ENCODE measurements at regions not wholly inside any gene's neighbourhood (a gene's known extent, or its start where the extent isn't known, plus 50 kb on each side); places are given as distances from the start of the nearest gene placed in this dataset.

- Histone ChIP-seq H3K4me1 (ENCODE audit: insufficient read depth, low read length, poor library complexity, severe bottlenecking) (no peaks in the 10 kb centered on the region), H3K27me3 (replicated peaks; ENCODE audit: insufficient read depth, low read depth, low read length, poor library complexity) (peaks cover 15% of the 10 kb centered on the region), H3K27ac (ENCODE audit: low read depth, low read length, poor library complexity, severe bottlenecking) (no peak overlapping the region), H3K4me3 (ENCODE audit: low read depth, low read length, poor library complexity, severe bottlenecking) (no peak overlapping the region), H3K9me3 (ENCODE audit: low read depth, low read length, poor library complexity, severe bottlenecking) (no peaks in the 10 kb centered on the region), H3K36me3 (ENCODE audit: insufficient read depth, low read length, poor library complexity, severe bottlenecking) (no peaks in the 10 kb centered on the region)
- no TSS peak for BruUV-seq (replicated peaks)
- CTCF ChIA-PET = no interaction called here
- no peak for DNase-seq (ENCODE audit: low spot score)
- intact Hi-C loops (cut with micrococcal nuclease; ENCODE audit: unreplicated experiment) = no loop called here
- POLR2A ChIA-PET (ENCODE audit: low non-redundant PET) = no interaction called here
- TF ChIP-seq CTCF (conservative IDR thresholded peaks at IDR 0.05; ENCODE audit: low read depth, low read length) (no peak), EZH2 (IDR thresholded peaks at IDR 0.05; ENCODE audit: borderline replicate concordance, low read depth, low read length, poor library complexity, severe bottlenecking) (no peak)
These were observed 330.1 kb downstream of the ENC1 start for GRCh38 chr5:74310386-74310785.

- no peak overlapping the region for H3K27ac ChIP-seq (ENCODE audit: low read depth, low read length, poor library complexity, severe bottlenecking)
- CTCF ChIA-PET = no interaction called here
- H3K9me3 ChIP-seq (ENCODE audit: low read depth, low read length, poor library complexity, severe bottlenecking) = no peaks in the 10 kb centered on the region
- H3K4me1 ChIP-seq (ENCODE audit: insufficient read depth, low read length, poor library complexity, severe bottlenecking) = no peaks in the 10 kb centered on the region
- BruUV-seq (replicated peaks) = no TSS peak
- no peak overlapping the region for H3K4me3 ChIP-seq (ENCODE audit: low read depth, low read length, poor library complexity, severe bottlenecking)
- no peak for DNase-seq (ENCODE audit: low spot score)
- H3K27me3 ChIP-seq (replicated peaks; ENCODE audit: insufficient read depth, low read depth, low read length, poor library complexity) = peaks cover 19% of the 10 kb centered on the region
- intact Hi-C loops (cut with micrococcal nuclease; ENCODE audit: unreplicated experiment) = no loop called here
- H3K36me3 ChIP-seq (ENCODE audit: insufficient read depth, low read length, poor library complexity, severe bottlenecking) = no peaks in the 10 kb centered on the region
- TF ChIP-seq CTCF (conservative IDR thresholded peaks at IDR 0.05; ENCODE audit: low read depth, low read length) (no peak), EZH2 (IDR thresholded peaks at IDR 0.05; ENCODE audit: borderline replicate concordance, low read depth, low read length, poor library complexity, severe bottlenecking) (no peak)
- POLR2A ChIA-PET (ENCODE audit: low non-redundant PET) = no interaction called here
These were observed 331.5 kb downstream of the ENC1 start for GRCh38 chr5:74309050-74309449.

- no peak overlapping the region for H3K4me3 ChIP-seq (ENCODE audit: low read depth, low read length, poor library complexity, severe bottlenecking)
- H3K27ac ChIP-seq (ENCODE audit: low read depth, low read length, poor library complexity, severe bottlenecking) = no peak overlapping the region
- BruUV-seq (replicated peaks) = no TSS peak
- no peak for DNase-seq (ENCODE audit: low spot score)
- POLR2A ChIA-PET (ENCODE audit: low non-redundant PET) = no interaction called here
- H3K4me1 ChIP-seq (ENCODE audit: insufficient read depth, low read length, poor library complexity, severe bottlenecking) = no peaks in the 10 kb centered on the region
- no peaks in the 10 kb centered on the region for H3K9me3 ChIP-seq (ENCODE audit: low read depth, low read length, poor library complexity, severe bottlenecking)
- no peak for TF ChIP-seq EZH2 (IDR thresholded peaks at IDR 0.05; ENCODE audit: borderline replicate concordance, low read depth, low read length, poor library complexity, severe bottlenecking)
- TF ChIP-seq CTCF (conservative IDR thresholded peaks at IDR 0.05; ENCODE audit: low read depth, low read length) = no peak
- H3K27me3 ChIP-seq (replicated peaks; ENCODE audit: insufficient read depth, low read depth, low read length, poor library complexity) = peaks cover 20% of the 10 kb centered on the region
- CTCF ChIA-PET = no interaction called here
- H3K36me3 ChIP-seq (ENCODE audit: insufficient read depth, low read length, poor library complexity, severe bottlenecking) = no peaks in the 10 kb centered on the region
- intact Hi-C loops (cut with micrococcal nuclease; ENCODE audit: unreplicated experiment) = no loop called here
These were observed 333.7 kb downstream of the ENC1 start for GRCh38 chr5:74306845-74307244.
